HEK293T (cell line): ENCODE measurements at regions not wholly inside any gene's neighbourhood (a gene's known extent, or its start where the extent isn't known, plus 50 kb on each side); places are given as distances from the start of the nearest gene placed in this dataset.

ENCODE experiments used
- BHLHE40 ChIP-seq: fragments of 450-650 bp; IDR thresholded peaks from 2 replicates; pipeline ENCODE4 v1.6.1; 2016; ENCODE audit warnings: mild to moderate bottlenecking, moderate library complexity, borderline replicate concordance
- FOXA1 ChIP-seq: fragments of 450-650 bp; IDR thresholded peaks from 2 replicates; pipeline ENCODE4 v1.6.1; 2016; ENCODE audit warnings: mild to moderate bottlenecking
- FOXM1 ChIP-seq: fragments of 450-650 bp; IDR thresholded peaks from 2 replicates; pipeline ENCODE4 v1.6.1; 2017; ENCODE audit warnings: mild to moderate bottlenecking, borderline replicate concordance
- HDGF ChIP-seq: fragments of 450-650 bp; IDR thresholded peaks from 2 replicates; pipeline ENCODE4 v1.6.1; 2017; ENCODE audit warnings: antibody characterized with exemption, borderline replicate concordance
- L3MBTL2 ChIP-seq: fragments of 450-650 bp; conservative IDR thresholded peaks from 2 replicates; pipeline ENCODE4 v1.6.1; 2016; ENCODE audit warnings: mild to moderate bottlenecking
- NFRKB ChIP-seq: fragments of 450-650 bp; IDR thresholded peaks from 2 replicates; pipeline ENCODE4 v1.6.1; 2016; ENCODE audit warnings: mild to moderate bottlenecking, moderate library complexity
- SP1 ChIP-seq: fragments of 450-650 bp; IDR thresholded peaks from 2 replicates; pipeline ENCODE4 v1.6.1; 2017
- SUZ12 ChIP-seq: fragments of 450-650 bp; IDR thresholded peaks from 2 replicates; pipeline ENCODE4 v1.6.1; 2016; ENCODE audit warnings: mild to moderate bottlenecking

GRCh38 chr7:31448649-31449048 is 65.2 kb upstream of the ITPRID1 start:
- TF ChIP-seq SUZ12: no peak
- TF ChIP-seq L3MBTL2: no peak
- no peak for TF ChIP-seq HDGF
- no peak for TF ChIP-seq BHLHE40
- no peak for TF ChIP-seq FOXA1
- no peak for TF ChIP-seq FOXM1
- TF ChIP-seq SP1: no peak
- no peak for TF ChIP-seq NFRKB
